ENCODE measurements at regions not wholly inside any gene's neighbourhood (a gene's known extent, or its start where the extent isn't known, plus 50 kb on each side); places are given as distances from the start of the nearest gene placed in this dataset.

DNA sequence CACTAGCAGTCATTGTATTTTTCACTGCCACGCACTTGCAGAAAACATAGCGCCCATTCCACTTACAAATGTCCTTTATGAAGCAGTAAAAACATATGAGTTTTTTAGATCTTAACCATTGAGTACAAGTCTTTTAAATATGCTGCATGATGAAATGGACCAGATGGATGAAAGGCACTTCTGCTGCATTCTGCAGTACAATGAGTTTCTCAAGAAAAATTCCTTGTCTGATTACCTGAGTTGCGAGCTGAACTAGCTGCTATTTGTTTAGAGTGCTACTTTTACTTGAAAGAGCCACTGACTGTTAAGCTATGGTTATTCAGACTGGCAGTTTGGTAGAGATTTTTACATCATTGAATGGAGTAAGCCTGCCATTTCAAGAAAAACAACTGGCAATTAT lies 825.5 kb upstream of the ACVR2A start:
- intact Hi-C loops (cut with micrococcal nuclease), result no loop called here
- no TSS peak for BruUV-seq (replicated peaks)

More for the DNA sequence above, 825.5 kb upstream of the ACVR2A start:
- ATAC-seq (no peak), DNase-seq (ENCODE audit: low read depth, low spot score) (no peak)
- CTCF ChIA-PET, result no interaction called here
- RAD21 ChIA-PET (ENCODE audit: low non-redundant PET in 1 of 2, low total read pairs in 2 of 2, uncharacterized antibody in 2 of 2, unreplicated experiment in 2 of 2), result no interaction called here
- no peaks in the 10 kb centered on the region for H3K9me3 ChIP-seq (ENCODE audit: control insufficient read depth in 1 of 2, insufficient read depth in 1 of 2, low read depth in 1 of 2, low read length in 2 of 2)
- H3K27ac ChIP-seq (ENCODE audit: low read depth, low read length), result no peak overlapping the region
- no peak overlapping the region for H2AFZ ChIP-seq (ENCODE audit: low read depth, low read length, poor library complexity, severe bottlenecking)
- no peaks in the 10 kb centered on the region for H3K27me3 ChIP-seq (ENCODE audit: insufficient read depth, low read length)
- H3K9ac ChIP-seq (ENCODE audit: low read length), result no peak overlapping the region
- H3K4me3 ChIP-seq (replicated peaks in 1 of 2; ENCODE audit: low read depth in 1 of 2, low read length in 2 of 2), result no peak overlapping the region
- H3K36me3 ChIP-seq (ENCODE audit: control insufficient read depth in 1 of 2, insufficient read depth in 2 of 2, low read length in 2 of 2), result no peaks in the 10 kb centered on the region
- H3K9me2 ChIP-seq (ENCODE audit: insufficient read depth), result no peaks in the 10 kb centered on the region
- H3K79me2 ChIP-seq (ENCODE audit: insufficient read depth, low read length), result no peaks in the 10 kb centered on the region
- TF ChIP-seq SRF (IDR thresholded peaks at IDR 0.05; ENCODE audit: low read depth) (no peak), CBX3 (IDR thresholded peaks at IDR 0.05; ENCODE audit: low read depth) (no peak), EZH2 (IDR thresholded peaks at IDR 0.05) (no peak), JUND (IDR thresholded peaks at IDR 0.05) (no peak), ZFX (IDR thresholded peaks at IDR 0.05) (no peak), RAD21 (IDR thresholded peaks at IDR 0.05; ENCODE audit: low read depth) (no peak), SIN3A (IDR thresholded peaks at IDR 0.05; ENCODE audit: low read depth) (no peak), FOSL1 (IDR thresholded peaks at IDR 0.05; ENCODE audit: low read depth) (no peak), YY1 (IDR thresholded peaks at IDR 0.05; ENCODE audit: extremely low read depth, insufficient replicate concordance, low read depth, low read length) (no peak), EGR1 (IDR thresholded peaks at IDR 0.05; ENCODE audit: low read depth) (no peak), EZH2phosphoT487 (IDR thresholded peaks at IDR 0.05; ENCODE audit: borderline replicate concordance) (no peak), SP1 (IDR thresholded peaks at IDR 0.05; ENCODE audit: low read depth) (no peak), TCF7L2 (IDR thresholded peaks at IDR 0.05; ENCODE audit: borderline replicate concordance, extremely low read depth, insufficient read depth, insufficient read length) (no peak), CEBPB (IDR thresholded peaks at IDR 0.05; ENCODE audit: low read depth) (no peak), POLR2A (IDR thresholded peaks at IDR 0.05; ENCODE audit: borderline replicate concordance, extremely low read depth, insufficient read depth, insufficient read length) (no peak)
- TF ChIP-seq, protein P1, sequence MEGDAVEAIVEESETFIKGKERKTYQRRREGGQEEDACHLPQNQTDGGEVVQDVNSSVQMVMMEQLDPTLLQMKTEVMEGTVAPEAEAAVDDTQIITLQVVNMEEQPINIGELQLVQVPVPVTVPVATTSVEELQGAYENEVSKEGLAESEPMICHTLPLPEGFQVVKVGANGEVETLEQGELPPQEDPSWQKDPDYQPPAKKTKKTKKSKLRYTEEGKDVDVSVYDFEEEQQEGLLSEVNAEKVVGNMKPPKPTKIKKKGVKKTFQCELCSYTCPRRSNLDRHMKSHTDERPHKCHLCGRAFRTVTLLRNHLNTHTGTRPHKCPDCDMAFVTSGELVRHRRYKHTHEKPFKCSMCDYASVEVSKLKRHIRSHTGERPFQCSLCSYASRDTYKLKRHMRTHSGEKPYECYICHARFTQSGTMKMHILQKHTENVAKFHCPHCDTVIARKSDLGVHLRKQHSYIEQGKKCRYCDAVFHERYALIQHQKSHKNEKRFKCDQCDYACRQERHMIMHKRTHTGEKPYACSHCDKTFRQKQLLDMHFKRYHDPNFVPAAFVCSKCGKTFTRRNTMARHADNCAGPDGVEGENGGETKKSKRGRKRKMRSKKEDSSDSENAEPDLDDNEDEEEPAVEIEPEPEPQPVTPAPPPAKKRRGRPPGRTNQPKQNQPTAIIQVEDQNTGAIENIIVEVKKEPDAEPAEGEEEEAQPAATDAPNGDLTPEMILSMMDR (IDR thresholded peaks at IDR 0.05 in 2 of 3, conservative IDR thresholded peaks at IDR 0.05 in 1 of 3; ENCODE audit: borderline replicate concordance in 1 of 3, insufficient read depth in 1 of 3, low read depth in 2 of 3, low read length in 2 of 3), result no peak
- TF ChIP-seq, protein P2, sequence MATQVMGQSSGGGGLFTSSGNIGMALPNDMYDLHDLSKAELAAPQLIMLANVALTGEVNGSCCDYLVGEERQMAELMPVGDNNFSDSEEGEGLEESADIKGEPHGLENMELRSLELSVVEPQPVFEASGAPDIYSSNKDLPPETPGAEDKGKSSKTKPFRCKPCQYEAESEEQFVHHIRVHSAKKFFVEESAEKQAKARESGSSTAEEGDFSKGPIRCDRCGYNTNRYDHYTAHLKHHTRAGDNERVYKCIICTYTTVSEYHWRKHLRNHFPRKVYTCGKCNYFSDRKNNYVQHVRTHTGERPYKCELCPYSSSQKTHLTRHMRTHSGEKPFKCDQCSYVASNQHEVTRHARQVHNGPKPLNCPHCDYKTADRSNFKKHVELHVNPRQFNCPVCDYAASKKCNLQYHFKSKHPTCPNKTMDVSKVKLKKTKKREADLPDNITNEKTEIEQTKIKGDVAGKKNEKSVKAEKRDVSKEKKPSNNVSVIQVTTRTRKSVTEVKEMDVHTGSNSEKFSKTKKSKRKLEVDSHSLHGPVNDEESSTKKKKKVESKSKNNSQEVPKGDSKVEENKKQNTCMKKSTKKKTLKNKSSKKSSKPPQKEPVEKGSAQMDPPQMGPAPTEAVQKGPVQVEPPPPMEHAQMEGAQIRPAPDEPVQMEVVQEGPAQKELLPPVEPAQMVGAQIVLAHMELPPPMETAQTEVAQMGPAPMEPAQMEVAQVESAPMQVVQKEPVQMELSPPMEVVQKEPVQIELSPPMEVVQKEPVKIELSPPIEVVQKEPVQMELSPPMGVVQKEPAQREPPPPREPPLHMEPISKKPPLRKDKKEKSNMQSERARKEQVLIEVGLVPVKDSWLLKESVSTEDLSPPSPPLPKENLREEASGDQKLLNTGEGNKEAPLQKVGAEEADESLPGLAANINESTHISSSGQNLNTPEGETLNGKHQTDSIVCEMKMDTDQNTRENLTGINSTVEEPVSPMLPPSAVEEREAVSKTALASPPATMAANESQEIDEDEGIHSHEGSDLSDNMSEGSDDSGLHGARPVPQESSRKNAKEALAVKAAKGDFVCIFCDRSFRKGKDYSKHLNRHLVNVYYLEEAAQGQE (IDR thresholded peaks at IDR 0.05; ENCODE audit: low read depth), result no peak
- TF ChIP-seq, protein P3, sequence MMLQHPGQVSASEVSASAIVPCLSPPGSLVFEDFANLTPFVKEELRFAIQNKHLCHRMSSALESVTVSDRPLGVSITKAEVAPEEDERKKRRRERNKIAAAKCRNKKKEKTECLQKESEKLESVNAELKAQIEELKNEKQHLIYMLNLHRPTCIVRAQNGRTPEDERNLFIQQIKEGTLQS (IDR thresholded peaks at IDR 0.05), result no peak
- TF ChIP-seq, protein P4, sequence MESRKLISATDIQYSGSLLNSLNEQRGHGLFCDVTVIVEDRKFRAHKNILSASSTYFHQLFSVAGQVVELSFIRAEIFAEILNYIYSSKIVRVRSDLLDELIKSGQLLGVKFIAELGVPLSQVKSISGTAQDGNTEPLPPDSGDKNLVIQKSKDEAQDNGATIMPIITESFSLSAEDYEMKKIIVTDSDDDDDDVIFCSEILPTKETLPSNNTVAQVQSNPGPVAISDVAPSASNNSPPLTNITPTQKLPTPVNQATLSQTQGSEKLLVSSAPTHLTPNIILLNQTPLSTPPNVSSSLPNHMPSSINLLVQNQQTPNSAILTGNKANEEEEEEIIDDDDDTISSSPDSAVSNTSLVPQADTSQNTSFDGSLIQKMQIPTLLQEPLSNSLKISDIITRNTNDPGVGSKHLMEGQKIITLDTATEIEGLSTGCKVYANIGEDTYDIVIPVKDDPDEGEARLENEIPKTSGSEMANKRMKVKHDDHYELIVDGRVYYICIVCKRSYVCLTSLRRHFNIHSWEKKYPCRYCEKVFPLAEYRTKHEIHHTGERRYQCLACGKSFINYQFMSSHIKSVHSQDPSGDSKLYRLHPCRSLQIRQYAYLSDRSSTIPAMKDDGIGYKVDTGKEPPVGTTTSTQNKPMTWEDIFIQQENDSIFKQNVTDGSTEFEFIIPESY (IDR thresholded peaks at IDR 0.05; ENCODE audit: extremely low read depth, insufficient replicate concordance, low read length), result no peak
- POLR2A ChIA-PET, result no interaction called here
- H3K4me1 ChIP-seq (ENCODE audit: control insufficient read depth in 1 of 2, insufficient read depth in 2 of 2, low read length in 2 of 2), result no peaks in the 10 kb centered on the region
- H4K20me1 ChIP-seq (ENCODE audit: insufficient read depth), result no peaks in the 10 kb centered on the region; the same call in 1 of the 2 replicates
- H3K4me2 ChIP-seq (ENCODE audit: low read length), result no peak overlapping the region
